Duodenal mucosa (tissue), 2 donors: ENCODE measurements at regions not wholly inside any gene's neighbourhood (a gene's known extent, or its start where the extent isn't known, plus 50 kb on each side); places are given as distances from the start of the nearest gene placed in this dataset.

Experiments used
- H3K27ac ChIP-seq: one replicate; pipeline ENCODE4 v1.7.0; 2013; ENCODE audit warnings: low read depth, low read length
- H3K27me3 ChIP-seq, 2 donors: one replicate each; pipeline ENCODE4 v1.7.0; 2013; ENCODE audit warnings: low read length in 2 of 2, control low read depth in 1 of 2; ENCODE audit not compliant: insufficient read depth in 2 of 2, control insufficient read depth in 1 of 2
- H3K36me3 ChIP-seq, 2 donors: one replicate each; pipeline ENCODE4 v1.7.0; 2013; ENCODE audit warnings: low read length in 2 of 2, control low read depth in 1 of 2; ENCODE audit not compliant: insufficient read depth in 2 of 2, control insufficient read depth in 1 of 2
- H3K4me1 ChIP-seq, 2 donors: one replicate each; pipeline ENCODE4 v1.7.0; 2013; ENCODE audit warnings: low read length in 2 of 2, control low read depth in 1 of 2; ENCODE audit not compliant: insufficient read depth in 2 of 2, control insufficient read depth in 1 of 2
- H3K4me3 ChIP-seq, 2 donors: one replicate each; pipeline ENCODE4 v1.7.0; 2013; ENCODE audit warnings: low read length in 2 of 2, low read depth in 1 of 2
- H3K9ac ChIP-seq, 2 donors: one replicate each; pipeline ENCODE4 v1.7.0; 2013; ENCODE audit warnings: low read length in 2 of 2, low read depth in 1 of 2
- H3K9me3 ChIP-seq, 2 donors: one replicate each; pipeline ENCODE4 v1.7.0; 2013; ENCODE audit warnings: low read length in 2 of 2, control low read depth in 1 of 2; ENCODE audit not compliant: control insufficient read depth in 1 of 2

GRCh38 chr4:149175549-149175948 lies 640.1 kb downstream of the IQCM start:
- no peak overlapping the region for H3K4me3 ChIP-seq
- H3K27ac ChIP-seq = no peak overlapping the region
- H3K36me3 ChIP-seq = no peaks in the 10 kb centered on the region
- no peaks in the 10 kb centered on the region for H3K9me3 ChIP-seq
- no peak overlapping the region for H3K9ac ChIP-seq
- H3K27me3 ChIP-seq = no peaks in the 10 kb centered on the region
- H3K4me1 ChIP-seq = no peaks in the 10 kb centered on the region

GRCh38 chr4:149173241-149174013 lies 642.2 kb downstream of the IQCM start:
- Histone ChIP-seq H3K9ac (no peak overlapping the region), H3K9me3 (no peaks in the 10 kb centered on the region), H3K4me1 (no peaks in the 10 kb centered on the region), H3K36me3 (no peaks in the 10 kb centered on the region), H3K27ac (no peak overlapping the region), H3K4me3 (no peak overlapping the region), H3K27me3 (no peaks in the 10 kb centered on the region)

- H3K27ac ChIP-seq = no peak overlapping the region
- H3K4me1 ChIP-seq = no peaks in the 10 kb centered on the region
- no peaks in the 10 kb centered on the region for H3K36me3 ChIP-seq
- no peak overlapping the region for H3K9ac ChIP-seq
- no peak overlapping the region for H3K4me3 ChIP-seq
- no peaks in the 10 kb centered on the region for H3K9me3 ChIP-seq
- H3K27me3 ChIP-seq = no peaks in the 10 kb centered on the region
Observed at GRCh38 chr4:149168645-149169044, 647.0 kb downstream of the IQCM start.

- Histone ChIP-seq H3K27me3 (no peaks in the 10 kb centered on the region), H3K4me3 (no peak overlapping the region), H3K36me3 (no peaks in the 10 kb centered on the region), H3K4me1 (no peaks in the 10 kb centered on the region), H3K9ac (no peak overlapping the region), H3K9me3 (no peaks in the 10 kb centered on the region), H3K27ac (no peak overlapping the region)
Observed at GRCh38 chr4:149166876-149167275, 648.8 kb downstream of the IQCM start.

- H3K27me3 ChIP-seq = no peaks in the 10 kb centered on the region
- H3K9me3 ChIP-seq = no peaks in the 10 kb centered on the region
- no peaks in the 10 kb centered on the region for H3K4me1 ChIP-seq
- H3K36me3 ChIP-seq = no peaks in the 10 kb centered on the region
- H3K9ac ChIP-seq = no peak overlapping the region
- H3K27ac ChIP-seq = no peak overlapping the region
- H3K4me3 ChIP-seq = no peak overlapping the region
Observed at GRCh38 chr4:149166365-149166764, 649.3 kb downstream of the IQCM start.

- H3K27me3 ChIP-seq = no peaks in the 10 kb centered on the region
Observed at GRCh38 chr4:149164282-149164681, 651.4 kb downstream of the IQCM start.

GRCh38 chr4:149161247-149161646 lies 654.4 kb downstream of the IQCM start:
- Histone ChIP-seq H3K36me3 (no peaks in the 10 kb centered on the region), H3K4me3 (no peak overlapping the region), H3K27ac (no peak overlapping the region), H3K9me3 (no peaks in the 10 kb centered on the region), H3K4me1 (no peaks in the 10 kb centered on the region), H3K27me3 (no peaks in the 10 kb centered on the region), H3K9ac (no peak overlapping the region)

More at GRCh38 chr4:149164282-149164681, 651.4 kb downstream of the IQCM start:
- H3K4me1 ChIP-seq = no peaks in the 10 kb centered on the region
- no peak overlapping the region for H3K4me3 ChIP-seq
- no peak overlapping the region for H3K9ac ChIP-seq
- H3K36me3 ChIP-seq = no peaks in the 10 kb centered on the region
- no peaks in the 10 kb centered on the region for H3K9me3 ChIP-seq
- no peak overlapping the region for H3K27ac ChIP-seq

GRCh38 chr4:149160370-149160769 lies 655.3 kb downstream of the IQCM start:
- no peak overlapping the region for H3K27ac ChIP-seq
- H3K27me3 ChIP-seq = no peaks in the 10 kb centered on the region
- H3K4me3 ChIP-seq = no peak overlapping the region
- H3K36me3 ChIP-seq = no peaks in the 10 kb centered on the region
- H3K4me1 ChIP-seq = no peaks in the 10 kb centered on the region
- no peak overlapping the region for H3K9ac ChIP-seq
- H3K9me3 ChIP-seq = no peaks in the 10 kb centered on the region

- H3K27ac ChIP-seq = no peak overlapping the region
Observed at GRCh38 chr4:149158817-149159216, 656.8 kb downstream of the IQCM start.

GRCh38 chr4:149145803-149146202 lies 669.8 kb downstream of the IQCM start:
- peaks cover 0 to 5% of the 10 kb centered on the region in 2 donors for H3K4me1 ChIP-seq
- H3K36me3 ChIP-seq = no peaks in the 10 kb centered on the region
- no peaks in the 10 kb centered on the region for H3K27me3 ChIP-seq
- H3K27ac ChIP-seq = no peak overlapping the region
- H3K9me3 ChIP-seq = no peaks in the 10 kb centered on the region
- H3K4me3 ChIP-seq = no peak overlapping the region
- no peak overlapping the region for H3K9ac ChIP-seq

More at GRCh38 chr4:149158817-149159216, 656.8 kb downstream of the IQCM start:
- no peaks in the 10 kb centered on the region for H3K36me3 ChIP-seq
- no peak overlapping the region for H3K9ac ChIP-seq
- H3K27me3 ChIP-seq = no peaks in the 10 kb centered on the region
- H3K4me3 ChIP-seq = no peak overlapping the region
- H3K4me1 ChIP-seq = no peaks in the 10 kb centered on the region
- no peaks in the 10 kb centered on the region for H3K9me3 ChIP-seq
